ENCODE measurements at regions not wholly inside any gene's neighbourhood (a gene's known extent, or its start where the extent isn't known, plus 50 kb on each side); places are given as distances from the start of the nearest gene placed in this dataset.
A peak's percentile ranks its signal among the peaks of the same experiment; 100 is the strongest.

DNA sequence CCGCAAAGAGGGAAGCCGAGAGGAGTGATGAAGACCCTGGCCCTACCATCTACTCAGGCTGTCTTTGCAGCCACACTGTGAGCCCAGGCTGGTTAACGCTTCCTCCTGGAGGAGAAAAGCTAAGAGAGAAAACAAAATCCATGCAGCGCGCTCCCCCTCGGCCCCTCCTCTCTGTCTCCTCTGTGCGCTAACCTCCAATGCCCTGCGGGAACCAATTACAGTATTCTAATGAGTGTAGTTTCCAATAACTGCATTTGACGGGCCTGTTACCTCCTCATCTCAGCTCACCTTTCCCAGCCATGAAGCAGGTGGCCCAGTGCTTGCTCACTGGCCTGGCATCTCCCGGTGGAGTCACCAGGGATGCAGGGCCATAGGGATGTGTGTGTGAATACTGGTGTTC is 565.5 kb downstream of the EBF1 start:
- H3K36me3 Mint-ChIP-seq (ENCODE audit: low read depth): no peaks in the 10 kb centered on the region
- H3K27me3 Mint-ChIP-seq (ENCODE audit: insufficient read depth): no peaks in the 10 kb centered on the region
- no peaks in the 10 kb centered on the region for H3K27me3 ChIP-seq (ENCODE audit: control insufficient read depth, insufficient read depth, low read length, poor library complexity, severe bottlenecking)
- H3K9ac ChIP-seq (ENCODE audit: extremely low read depth, low read length, poor library complexity, severe bottlenecking): no peak overlapping the region
- no peak overlapping the region for H3K27ac ChIP-seq (ENCODE audit: low read depth, low read length)
- DNase-seq: peak; percentile 51
- WGBS, 2 experiments (ENCODE audit: insufficient coverage in 1 of 2, insufficient read length in 1 of 2): 86 to 92% methylated on average over 6 to 10 of the region's 10 CpGs
- no peak for TF ChIP-seq CTCF (conservative IDR thresholded peaks at IDR 0.05)
- H3K9me3 ChIP-seq (ENCODE audit: control insufficient read depth, low read length): no peaks in the 10 kb centered on the region
- no peaks in the 10 kb centered on the region for H3K36me3 ChIP-seq (ENCODE audit: control insufficient read depth, insufficient read depth, low read length)
- H3K4me3 ChIP-seq (ENCODE audit: low read length): no peak overlapping the region
- H3K27ac Mint-ChIP-seq: no peak overlapping the region
- no peak overlapping the region for H3K4me3 Mint-ChIP-seq
- H3K4me1 Mint-ChIP-seq: peaks cover 6% of the 10 kb centered on the region
- H3K4me1 ChIP-seq (ENCODE audit: control insufficient read depth, insufficient read depth, low read length): no peaks in the 10 kb centered on the region
- H3K9me3 Mint-ChIP-seq: no peaks in the 10 kb centered on the region

GRCh38 chr5:158532739-158533138 is 567.0 kb downstream of the EBF1 start:
- WGBS, 2 experiments (ENCODE audit: insufficient coverage in 1 of 2, insufficient read length in 1 of 2): 67 to 83% methylated on average over 3 to 5 of the region's 5 CpGs
- no peaks in the 10 kb centered on the region for H3K36me3 ChIP-seq (ENCODE audit: control insufficient read depth, insufficient read depth, low read length)
- no peak overlapping the region for H3K27ac ChIP-seq (ENCODE audit: low read depth, low read length)
- no peaks in the 10 kb centered on the region for H3K4me1 Mint-ChIP-seq
- no peaks in the 10 kb centered on the region for H3K27me3 ChIP-seq (ENCODE audit: control insufficient read depth, insufficient read depth, low read length, poor library complexity, severe bottlenecking)
- H3K9me3 ChIP-seq (ENCODE audit: control insufficient read depth, low read length): no peaks in the 10 kb centered on the region
- no peaks in the 10 kb centered on the region for H3K9me3 Mint-ChIP-seq
- H3K4me3 Mint-ChIP-seq: no peak overlapping the region
- TF ChIP-seq CTCF (conservative IDR thresholded peaks at IDR 0.05): no peak
- no peaks in the 10 kb centered on the region for H3K4me1 ChIP-seq (ENCODE audit: control insufficient read depth, insufficient read depth, low read length)
- no peak overlapping the region for H3K27ac Mint-ChIP-seq
- no peaks in the 10 kb centered on the region for H3K36me3 Mint-ChIP-seq (ENCODE audit: low read depth)
- DNase-seq: no peak
- no peaks in the 10 kb centered on the region for H3K27me3 Mint-ChIP-seq (ENCODE audit: insufficient read depth)
- H3K4me3 ChIP-seq (ENCODE audit: low read length): no peak overlapping the region
- no peak overlapping the region for H3K9ac ChIP-seq (ENCODE audit: extremely low read depth, low read length, poor library complexity, severe bottlenecking)

DNA sequence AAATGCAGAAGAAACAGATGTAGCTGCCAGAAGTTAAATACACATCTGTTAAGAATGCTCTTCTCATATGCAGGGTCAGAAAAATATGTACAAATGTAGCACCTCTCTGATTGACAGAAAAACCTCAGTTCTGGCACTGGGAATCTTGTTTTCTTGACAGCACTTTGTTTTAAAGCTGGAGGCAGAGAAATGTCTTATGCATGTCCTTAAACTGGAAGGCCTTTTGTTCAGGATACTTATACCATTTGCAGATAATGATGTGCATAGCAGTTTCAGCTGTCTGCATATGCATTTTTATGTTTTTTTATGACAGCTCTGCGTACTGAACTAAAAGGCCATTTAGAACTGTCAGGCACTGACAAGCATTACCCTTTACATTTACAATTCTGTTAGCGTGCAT is 567.9 kb downstream of the EBF1 start:
- Histone ChIP-seq H3K27ac (ENCODE audit: low read depth, low read length) (no peak overlapping the region), H3K4me1 (ENCODE audit: control insufficient read depth, insufficient read depth, low read length) (no peaks in the 10 kb centered on the region), H3K9me3 (ENCODE audit: control insufficient read depth, low read length) (no peaks in the 10 kb centered on the region), H3K9ac (ENCODE audit: extremely low read depth, low read length, poor library complexity, severe bottlenecking) (no peak overlapping the region), H3K27me3 (ENCODE audit: control insufficient read depth, insufficient read depth, low read length, poor library complexity, severe bottlenecking) (no peaks in the 10 kb centered on the region), H3K36me3 (ENCODE audit: control insufficient read depth, insufficient read depth, low read length) (no peaks in the 10 kb centered on the region), H3K4me3 (ENCODE audit: low read length) (no peak overlapping the region)
- H3K36me3 Mint-ChIP-seq (ENCODE audit: low read depth): no peaks in the 10 kb centered on the region
- H3K4me1 Mint-ChIP-seq: no peaks in the 10 kb centered on the region
- no peaks in the 10 kb centered on the region for H3K27me3 Mint-ChIP-seq (ENCODE audit: insufficient read depth)
- TF ChIP-seq CTCF (conservative IDR thresholded peaks at IDR 0.05): no peak
- no peak overlapping the region for H3K4me3 Mint-ChIP-seq
- 88 to 94% methylated on average over 1 to 2 of the region's 2 CpGs for WGBS, 2 experiments (ENCODE audit: insufficient coverage in 1 of 2, insufficient read length in 1 of 2)
- no peak overlapping the region for H3K27ac Mint-ChIP-seq
- no peak for DNase-seq
- H3K9me3 Mint-ChIP-seq: no peaks in the 10 kb centered on the region

All from endodermal cell (in vitro differentiated cells).